PC-3 (cell line): ENCODE measurements at regions not wholly inside any gene's neighbourhood (a gene's known extent, or its start where the extent isn't known, plus 50 kb on each side); places are given as distances from the start of the nearest gene placed in this dataset.

Experiments used
- ATAC-seq: fragments of 200-7000 bp; cut with Tn5 transposase; 2 replicates; pipeline ENCODE4 v1.9.1; 2020; ENCODE audit warnings: mild to moderate bottlenecking, moderate library complexity
- BruUV-seq: library from RNA; stranded (reverse); fragments of 400-500 nt; replicated peaks from 2 replicates; lab custom pipeline; 2021; lab: Mats Ljungman, UMichigan
- CTCF ChIA-PET: fragments of 300-600 bp; sonication (Branson Sonifier 250); formaldehyde crosslinking; loops from one replicate; lab custom pipeline; 2022; ENCODE audit warnings: antibody characterized with exemption; lab: Charles Lee
- POLR2A ChIA-PET: fragments of 300-600 bp; sonication (Branson Sonifier 250); formaldehyde crosslinking; loops from one replicate; lab custom pipeline; 2022; ENCODE audit warnings: antibody characterized with exemption; ENCODE audit not compliant: unreplicated experiment; lab: Charles Lee
- DNase-seq: peaks from one replicate; pipeline ENCODE4 v3.0.0-alpha.2; 2015
- H2AFZ ChIP-seq: fragments of 300-600 bp; sonication (generic); 2 replicates; pipeline ENCODE4 v1.6.0; 2016; ENCODE audit warnings: antibody characterized with exemption, low read length
- H3F3A ChIP-seq: fragments of 300-600 bp; sonication (generic); one replicate; pipeline ENCODE4 v1.6.0; 2017; ENCODE audit warnings: antibody characterized with exemption, low read length, control low read depth, mild to moderate bottlenecking; ENCODE audit not compliant: unreplicated experiment
- H3K27ac ChIP-seq: fragments of 300-600 bp; sonication (generic); 2 replicates; pipeline ENCODE4 v1.5.1; 2016; ENCODE audit warnings: mild to moderate bottlenecking, low read length
- H3K27me3 ChIP-seq: fragments of 300-600 bp; sonication (generic); 2 replicates; pipeline ENCODE4 v1.6.1; 2016; ENCODE audit warnings: low read length, mixed read lengths
- H3K36me3 ChIP-seq: fragments of 300-600 bp; sonication (generic); 2 replicates; pipeline ENCODE4 v1.6.1; 2016; ENCODE audit warnings: low read depth, mixed run types, low read length, mixed read lengths
- H3K4me1 ChIP-seq: fragments of 300-600 bp; sonication (generic); 2 replicates; pipeline ENCODE4 v1.5.1; 2016; ENCODE audit warnings: low read length; ENCODE audit not compliant: insufficient read depth
- H3K4me2 ChIP-seq: fragments of 300-600 bp; sonication (generic); 2 replicates; pipeline ENCODE4 v1.6.0; 2016; ENCODE audit warnings: low read length
- H3K4me3 ChIP-seq: fragments of 300-600 bp; sonication (generic); 2 replicates; pipeline ENCODE4 v1.5.1; 2016; ENCODE audit warnings: mild to moderate bottlenecking, low read length, mixed read lengths
- H3K79me2 ChIP-seq: fragments of 300-600 bp; sonication (generic); 2 replicates; pipeline ENCODE4 v1.6.1; 2017; ENCODE audit warnings: low read length, mixed read lengths
- H3K9ac ChIP-seq: fragments of 300-600 bp; sonication (generic); 2 replicates; pipeline ENCODE4 v1.6.0; 2016; ENCODE audit warnings: mild to moderate bottlenecking, low read length
- H3K9me2 ChIP-seq: fragments of 300-600 bp; sonication (generic); replicated peaks from 2 replicates; pipeline ENCODE4 v1.6.1; 2016; ENCODE audit warnings: mixed run types, low read length, mixed read lengths
- H3K9me3 ChIP-seq: fragments of 300-600 bp; sonication (generic); 2 replicates; pipeline ENCODE4 v1.6.1; 2016; ENCODE audit warnings: low read length, mixed read lengths
- H4K20me1 ChIP-seq: fragments of 300-600 bp; sonication (generic); 2 replicates; pipeline ENCODE4 v1.6.1; 2016; ENCODE audit warnings: low read length, mixed read lengths
- EZH2 ChIP-seq: fragments of 300-600 bp; sonication (generic); IDR thresholded peaks from one replicate; pipeline ENCODE4 v1.6.1; 2017; ENCODE audit warnings: antibody characterized with exemption, mild to moderate bottlenecking, low read length; ENCODE audit not compliant: unreplicated experiment
- EZH2phosphoT487 ChIP-seq: fragments of 300-600 bp; sonication (generic); IDR thresholded peaks from 2 replicates; pipeline ENCODE4 v1.6.1; 2018; ENCODE audit warnings: mild to moderate bottlenecking, antibody characterized with exemption, low read length, borderline replicate concordance
- intact Hi-C: fragments of 100-400 bp; cut with micrococcal nuclease; formaldehyde crosslinking; loops from 2 replicates; pipeline ENCODE4 v1.9.0; 2023
- TF ChIP-seq, protein P1 (sequence below): fragments of 300-600 bp; sonication (generic); conservative IDR thresholded peaks from 2 replicates; pipeline ENCODE4 v1.5.1; 2017; ENCODE audit warnings: antibody characterized with exemption, low read depth, mild to moderate bottlenecking, low read length

DNA sequence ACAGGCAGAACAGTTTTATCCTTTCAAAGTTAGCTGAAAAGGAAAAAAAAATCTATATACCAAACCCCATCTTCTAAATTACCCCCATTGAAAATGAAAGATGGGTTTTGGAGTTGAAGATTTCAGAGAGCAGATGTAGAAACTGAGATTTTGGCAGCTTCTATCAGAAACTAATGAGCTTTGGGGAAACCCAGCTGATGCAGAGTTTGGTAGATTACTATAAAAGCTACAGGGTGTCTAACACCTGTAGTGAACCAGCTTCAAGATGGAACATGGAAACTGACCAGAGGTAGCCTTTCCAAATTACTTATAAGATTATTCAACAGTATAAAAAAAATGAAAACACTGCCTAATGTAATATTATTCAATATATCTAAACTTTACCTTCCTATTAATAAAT, 583.1 kb downstream of the XIRP2 start:
- intact Hi-C loops: no loop called here
- TF ChIP-seq EZH2phosphoT487 (no peak), EZH2 (no peak)
- TF ChIP-seq, protein P1, sequence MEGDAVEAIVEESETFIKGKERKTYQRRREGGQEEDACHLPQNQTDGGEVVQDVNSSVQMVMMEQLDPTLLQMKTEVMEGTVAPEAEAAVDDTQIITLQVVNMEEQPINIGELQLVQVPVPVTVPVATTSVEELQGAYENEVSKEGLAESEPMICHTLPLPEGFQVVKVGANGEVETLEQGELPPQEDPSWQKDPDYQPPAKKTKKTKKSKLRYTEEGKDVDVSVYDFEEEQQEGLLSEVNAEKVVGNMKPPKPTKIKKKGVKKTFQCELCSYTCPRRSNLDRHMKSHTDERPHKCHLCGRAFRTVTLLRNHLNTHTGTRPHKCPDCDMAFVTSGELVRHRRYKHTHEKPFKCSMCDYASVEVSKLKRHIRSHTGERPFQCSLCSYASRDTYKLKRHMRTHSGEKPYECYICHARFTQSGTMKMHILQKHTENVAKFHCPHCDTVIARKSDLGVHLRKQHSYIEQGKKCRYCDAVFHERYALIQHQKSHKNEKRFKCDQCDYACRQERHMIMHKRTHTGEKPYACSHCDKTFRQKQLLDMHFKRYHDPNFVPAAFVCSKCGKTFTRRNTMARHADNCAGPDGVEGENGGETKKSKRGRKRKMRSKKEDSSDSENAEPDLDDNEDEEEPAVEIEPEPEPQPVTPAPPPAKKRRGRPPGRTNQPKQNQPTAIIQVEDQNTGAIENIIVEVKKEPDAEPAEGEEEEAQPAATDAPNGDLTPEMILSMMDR: no peak
- Histone ChIP-seq H3K27ac (no peak overlapping the region), H3K4me3 (no peak overlapping the region), H3F3A (no peaks in the 10 kb centered on the region), H2AFZ (no peak overlapping the region), H4K20me1 (no peaks in the 10 kb centered on the region), H3K9ac (no peak overlapping the region), H3K4me1 (no peaks in the 10 kb centered on the region), H3K9me2 (no peaks in the 10 kb centered on the region), H3K27me3 (no peaks in the 10 kb centered on the region), H3K36me3 (no peaks in the 10 kb centered on the region), H3K9me3 (no peaks in the 10 kb centered on the region), H3K79me2 (no peaks in the 10 kb centered on the region), H3K4me2 (no peak overlapping the region)
- ATAC-seq: no peak
- POLR2A ChIA-PET: no interaction called here
- DNase-seq: no peak
- no TSS peak for BruUV-seq
- CTCF ChIA-PET: interaction anchor here (0.7 kb wide), 1 partner anchor 385 kb away, joined by 3 read pairs; no protein-coding TSS in a partner anchor

DNA sequence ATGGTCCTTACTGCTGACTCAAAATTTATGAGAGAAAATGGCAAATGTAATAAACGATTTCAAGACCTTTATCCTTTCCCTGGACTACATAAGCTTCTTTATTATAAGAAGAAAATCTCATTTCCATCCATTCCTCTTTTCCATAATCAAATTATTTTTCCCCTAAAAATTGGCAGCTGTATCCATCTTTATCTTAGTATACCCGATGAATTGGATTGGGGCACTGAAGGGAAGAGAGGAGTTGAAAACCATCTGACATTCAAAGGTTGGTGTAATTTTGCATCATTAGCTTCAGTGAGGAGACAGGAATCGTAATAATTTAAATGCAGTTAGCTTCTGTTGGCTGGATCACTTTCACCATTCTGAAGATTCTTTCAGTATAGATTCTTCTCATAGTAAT, 574.1 kb downstream of the XIRP2 start:
- no peak overlapping the region for H2AFZ ChIP-seq
- H3F3A ChIP-seq: no peaks in the 10 kb centered on the region
- H3K27ac ChIP-seq: no peak overlapping the region
- no peaks in the 10 kb centered on the region for H3K36me3 ChIP-seq
- no peaks in the 10 kb centered on the region for H4K20me1 ChIP-seq
- no peaks in the 10 kb centered on the region for H3K9me2 ChIP-seq
- no peaks in the 10 kb centered on the region for H3K79me2 ChIP-seq
- no peak overlapping the region for H3K4me3 ChIP-seq
- ATAC-seq (no peak), DNase-seq (no peak)
- H3K4me1 ChIP-seq: no peaks in the 10 kb centered on the region
- no TSS peak for BruUV-seq
- no peak overlapping the region for H3K9ac ChIP-seq
- H3K4me2 ChIP-seq: no peak overlapping the region
- ChIA-PET CTCF (no interaction called here), POLR2A (interaction anchor here (0.6 kb wide), 1 partner anchor 657 kb away, joined by 3 read pairs; no protein-coding TSS in a partner anchor)
- H3K9me3 ChIP-seq: no peaks in the 10 kb centered on the region
- TF ChIP-seq EZH2phosphoT487 (no peak), EZH2 (no peak)
- TF ChIP-seq, protein P1: no peak
- H3K27me3 ChIP-seq: no peaks in the 10 kb centered on the region
- intact Hi-C loops: no loop called here

DNA sequence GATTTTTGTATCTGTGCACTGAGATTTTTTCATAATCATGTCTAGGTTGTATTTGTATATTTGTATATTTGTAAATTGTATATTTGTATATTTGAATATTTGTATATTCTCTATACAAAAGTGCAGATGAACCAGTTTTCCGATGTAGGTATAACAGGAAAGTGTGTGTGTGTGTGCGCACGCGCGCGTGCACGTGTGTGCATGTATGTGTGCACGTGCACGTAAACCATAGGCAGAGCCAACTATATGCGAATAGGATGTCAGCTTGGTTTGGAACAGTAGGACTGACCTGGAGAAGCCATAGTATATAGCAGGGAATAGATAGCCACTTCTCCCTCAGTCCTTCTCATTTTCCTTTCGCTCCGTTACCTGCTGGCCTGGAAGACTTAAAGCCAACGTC, 565.8 kb downstream of the XIRP2 start:
- no peaks in the 10 kb centered on the region for H3K79me2 ChIP-seq
- H3F3A ChIP-seq: no peaks in the 10 kb centered on the region
- no peak overlapping the region for H3K4me3 ChIP-seq
- H3K9me2 ChIP-seq: no peaks in the 10 kb centered on the region
- H4K20me1 ChIP-seq: no peaks in the 10 kb centered on the region
- H3K36me3 ChIP-seq: no peaks in the 10 kb centered on the region
- ATAC-seq (no peak), DNase-seq (no peak)
- H3K27me3 ChIP-seq: no peaks in the 10 kb centered on the region
- ChIA-PET POLR2A (no interaction called here), CTCF (no interaction called here)
- no peak overlapping the region for H3K9ac ChIP-seq
- no peak overlapping the region for H3K4me2 ChIP-seq
- intact Hi-C loops: no loop called here
- no peak overlapping the region for H3K27ac ChIP-seq
- H3K4me1 ChIP-seq: no peaks in the 10 kb centered on the region
- no peak overlapping the region for H2AFZ ChIP-seq
- H3K9me3 ChIP-seq: no peaks in the 10 kb centered on the region
- no TSS peak for BruUV-seq
- TF ChIP-seq, protein P1: no peak
- TF ChIP-seq EZH2 (no peak), EZH2phosphoT487 (no peak)
